ENCODE measurements at regions not wholly inside any gene's neighbourhood (a gene's known extent, or its start where the extent isn't known, plus 50 kb on each side); places are given as distances from the start of the nearest gene placed in this dataset.
A peak's percentile ranks its signal among the peaks of the same experiment; 100 is the strongest.

GRCh38 chr7:114755856-114756255 is 166.0 kb upstream of the MDFIC start:
- DNase-seq, result no peak

DNA sequence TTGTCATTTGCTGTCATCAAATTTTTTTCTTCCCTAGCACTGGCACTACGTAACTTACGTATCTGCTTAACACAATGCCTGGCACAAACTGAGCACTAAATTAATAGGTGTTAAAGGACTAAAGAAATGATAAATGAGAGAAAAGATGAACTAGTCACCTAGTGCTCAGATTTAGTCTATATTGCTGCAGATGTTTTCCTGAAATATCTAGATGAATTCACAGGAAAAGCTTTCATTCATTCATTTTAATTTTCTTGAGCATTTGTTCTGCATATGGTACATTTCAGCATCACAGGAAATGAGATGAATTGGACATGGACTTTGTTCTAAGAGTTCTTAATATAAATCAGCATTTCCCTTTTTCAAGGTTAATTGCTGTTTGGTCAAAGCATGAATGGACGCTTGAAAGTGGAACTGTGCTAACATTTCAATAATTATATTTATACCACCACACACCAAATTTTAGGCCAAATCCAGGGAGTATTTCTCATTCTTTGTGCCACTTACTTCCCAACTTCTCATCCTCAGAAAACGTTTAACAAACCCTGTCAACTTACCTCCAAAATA is 163.2 kb upstream of the MDFIC start:
- DNase-seq, result no peak

GRCh38 chr7:114759347-114760062 is 162.4 kb upstream of the MDFIC start:
- DNase-seq, result peak; percentile 20

DNA sequence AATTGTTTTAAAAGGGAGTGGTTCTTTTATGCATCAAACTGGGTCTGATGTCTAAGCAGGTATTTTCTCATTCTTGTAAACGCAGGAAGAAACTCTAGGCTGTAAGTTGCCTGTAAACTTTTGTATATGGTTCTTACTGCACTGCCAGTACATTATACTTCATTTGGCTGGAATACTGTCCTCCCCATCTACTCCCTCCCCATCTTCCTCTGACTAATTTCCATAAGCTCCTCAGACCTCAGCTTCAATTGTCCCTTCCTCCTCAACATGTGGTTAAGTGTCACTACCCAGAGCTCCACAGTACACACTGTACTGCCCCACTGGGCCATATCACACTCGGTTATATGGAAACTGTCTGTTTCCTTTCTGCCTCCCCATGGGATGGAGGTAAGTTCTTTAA is 161.4 kb upstream of the MDFIC start:
- no peak for DNase-seq

DNA sequence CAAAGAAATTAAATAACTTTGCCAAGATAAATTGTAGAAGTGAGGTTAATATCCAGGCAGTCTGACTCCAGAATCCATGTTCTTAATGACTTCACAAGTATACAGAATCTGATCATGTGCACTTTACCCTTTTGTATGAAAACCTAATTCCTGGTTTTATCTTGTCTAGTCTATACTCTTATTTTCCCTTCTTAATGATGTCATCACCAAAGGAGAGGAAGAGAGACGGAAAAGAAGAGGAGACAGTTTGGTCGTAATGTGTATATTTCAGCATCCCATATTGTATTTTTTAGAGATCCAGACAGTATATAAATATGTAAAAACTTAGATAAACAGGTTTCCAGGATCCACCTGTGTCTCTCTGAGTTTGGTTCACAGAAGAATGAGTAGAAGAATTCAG is 159.9 kb upstream of the MDFIC start:
- no peak for DNase-seq

DNA sequence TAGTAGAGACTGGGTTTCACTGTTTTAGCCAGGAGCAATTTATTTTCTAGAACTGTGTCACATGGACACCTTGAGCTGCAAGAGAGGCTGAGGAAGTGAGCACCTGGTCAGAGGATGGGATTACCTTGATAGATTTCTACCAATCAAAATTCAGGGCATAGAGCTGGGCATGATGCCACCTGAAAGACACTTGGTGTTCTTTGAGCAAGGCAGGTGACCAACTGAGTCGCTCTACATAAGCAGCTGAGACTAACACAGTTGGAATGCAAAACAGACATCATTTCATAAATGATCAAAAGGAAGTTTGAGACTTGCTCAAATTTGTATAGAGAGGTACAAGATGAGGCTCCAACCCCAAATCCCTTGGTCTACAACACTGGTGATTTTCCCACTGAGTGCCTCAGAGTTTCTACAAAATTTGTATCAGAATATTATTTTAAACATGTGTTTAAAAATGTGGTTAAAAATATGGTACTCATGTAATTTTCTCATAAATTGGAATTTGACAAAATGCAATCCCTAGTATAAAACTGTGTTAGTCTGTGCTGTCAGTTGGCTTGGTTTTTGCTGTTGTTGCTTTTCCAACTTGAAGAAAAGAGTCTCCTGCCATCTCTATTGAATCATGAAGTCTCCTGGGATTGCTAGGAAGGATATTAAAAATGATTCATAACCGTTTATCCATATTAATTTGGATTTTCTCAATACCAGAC is 156.4 kb upstream of the MDFIC start:
- DNase-seq, result no peak

- no peak for DNase-seq
These were observed 155.9 kb upstream of the MDFIC start for GRCh38 chr7:114766041-114766356.

DNA sequence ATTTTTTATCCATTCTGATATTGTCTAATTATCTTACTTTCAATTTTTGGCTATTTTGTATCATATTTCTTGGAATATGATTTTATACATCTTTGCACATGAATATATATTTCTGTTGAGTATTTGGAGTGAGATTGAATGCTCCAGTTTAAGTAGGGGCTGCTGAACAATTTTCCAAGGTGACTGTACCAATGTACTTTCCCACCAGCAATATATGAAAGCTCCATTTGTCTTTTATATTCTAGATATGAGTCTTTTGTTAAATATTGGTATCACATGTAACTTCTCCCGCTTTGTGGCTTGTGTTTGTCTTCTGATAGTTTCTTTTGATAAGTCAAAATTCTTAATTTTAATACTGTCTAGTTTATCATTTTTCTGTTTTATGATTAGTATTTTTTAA is 144.6 kb upstream of the MDFIC start:
- DNase-seq, result no peak

GRCh38 chr7:114783508-114783907 is 138.4 kb upstream of the MDFIC start:
- no peak for DNase-seq

DNA sequence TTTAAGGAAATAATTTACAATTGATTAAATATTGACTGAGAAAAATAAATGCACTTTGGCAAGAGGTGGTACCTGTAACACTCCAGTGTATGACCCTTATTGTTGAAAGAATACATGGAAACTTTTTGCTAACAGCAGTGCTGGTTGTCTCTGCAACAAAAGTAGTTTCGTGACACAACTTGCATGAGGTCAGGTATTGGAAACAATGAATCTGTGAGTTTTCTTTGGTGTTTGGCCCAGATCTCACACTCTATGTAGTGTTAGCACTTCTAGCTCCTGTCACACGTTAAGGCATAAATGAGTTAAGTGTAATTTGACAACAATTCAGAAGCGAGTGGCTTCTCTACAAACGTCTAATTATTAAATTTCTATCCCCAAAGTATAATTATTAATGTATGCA is 137.7 kb upstream of the MDFIC start:
- no peak for DNase-seq

GRCh38 chr7:114784746-114785145 is 137.1 kb upstream of the MDFIC start:
- no peak for DNase-seq

GRCh38 chr7:114785496-114785895 is 136.4 kb upstream of the MDFIC start:
- no peak for DNase-seq

- no peak for DNase-seq
These were observed 135.4 kb upstream of the MDFIC start for GRCh38 chr7:114786455-114786854.

GRCh38 chr7:114787556-114787955 is 134.3 kb upstream of the MDFIC start:
- DNase-seq, result no peak

- no peak for DNase-seq
These were observed 133.2 kb upstream of the MDFIC start for GRCh38 chr7:114788706-114789105.

GRCh38 chr7:114789161-114789560 is 132.7 kb upstream of the MDFIC start:
- DNase-seq, result no peak

GRCh38 chr7:114789871-114790311 is 132.0 kb upstream of the MDFIC start:
- no peak for DNase-seq

DNA sequence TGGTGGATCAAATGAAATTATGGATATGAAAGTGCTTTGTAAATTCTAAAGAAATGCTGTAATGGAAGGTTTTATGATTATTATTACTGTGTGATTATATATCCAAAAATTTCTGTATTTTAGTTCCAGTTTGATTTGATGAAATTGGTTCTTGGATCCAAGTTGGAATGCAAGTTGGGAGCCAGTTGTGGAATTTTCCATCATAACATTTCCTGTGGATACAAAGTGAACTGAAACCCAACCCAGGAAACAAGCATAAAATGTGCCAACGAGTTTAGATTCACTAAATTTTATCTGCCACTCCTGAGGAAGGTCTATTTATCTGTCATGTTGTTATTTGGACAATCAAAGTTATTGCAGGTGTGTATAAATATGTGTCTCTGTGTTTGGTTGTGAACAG is 131.4 kb upstream of the MDFIC start:
- no peak for DNase-seq

DNA sequence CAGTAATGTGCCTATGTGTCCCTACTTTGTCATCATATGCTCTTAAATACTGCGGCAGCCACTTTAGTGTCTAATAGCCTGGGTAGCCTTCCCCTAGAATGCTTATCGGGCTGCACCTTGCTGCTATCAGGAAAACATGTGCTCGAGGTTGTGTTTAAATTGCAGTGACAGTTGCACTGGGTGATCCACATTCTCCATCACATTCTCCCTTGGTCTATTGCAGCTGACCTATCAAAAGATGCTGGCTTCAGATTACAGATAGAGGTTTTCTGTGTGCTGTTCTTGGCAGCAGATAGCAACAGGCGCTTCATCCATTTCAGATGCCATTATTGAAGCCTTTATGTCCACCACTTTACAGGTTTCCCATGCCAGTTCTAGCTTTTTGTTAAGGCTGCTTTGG is 130.1 kb upstream of the MDFIC start:
- no peak for DNase-seq

DNA sequence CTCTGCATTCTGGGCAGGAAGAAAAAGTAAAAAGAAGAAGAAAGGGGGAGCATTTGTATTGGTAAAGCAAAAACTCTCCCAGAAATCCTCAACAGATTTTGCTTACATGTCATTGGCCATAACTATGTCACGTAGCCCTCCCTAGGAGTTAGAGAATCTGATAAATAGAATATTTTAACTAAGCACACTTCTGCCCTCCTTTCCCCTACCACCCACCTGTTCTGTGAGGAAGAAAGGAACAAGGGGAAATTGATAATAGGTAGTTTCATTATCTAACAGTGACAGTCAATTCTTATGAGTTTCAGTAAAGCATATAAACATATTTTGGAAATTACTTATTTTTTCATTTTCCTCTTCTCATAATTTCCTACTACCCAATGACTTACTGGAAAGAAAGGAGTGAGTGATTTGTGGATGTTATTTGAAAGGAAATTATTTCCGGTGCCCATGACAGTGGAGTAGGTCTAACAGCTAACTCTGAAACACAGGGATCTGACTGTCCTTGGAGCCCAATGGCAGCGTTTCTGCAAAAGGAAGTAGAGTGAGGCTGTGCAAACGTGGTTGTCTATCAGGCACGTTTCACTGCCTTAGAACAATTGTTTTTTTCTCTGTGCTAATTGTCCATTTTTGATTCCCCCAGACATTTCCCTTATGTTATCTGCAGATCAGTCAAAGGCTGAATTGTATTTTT is 128.6 kb upstream of the MDFIC start:
- DNase-seq, result no peak

- no peak for DNase-seq
These were observed 126.4 kb upstream of the MDFIC start for GRCh38 chr7:114795475-114795874.

- no peak for DNase-seq
These were observed 122.3 kb upstream of the MDFIC start for GRCh38 chr7:114799628-114800028.

DNA sequence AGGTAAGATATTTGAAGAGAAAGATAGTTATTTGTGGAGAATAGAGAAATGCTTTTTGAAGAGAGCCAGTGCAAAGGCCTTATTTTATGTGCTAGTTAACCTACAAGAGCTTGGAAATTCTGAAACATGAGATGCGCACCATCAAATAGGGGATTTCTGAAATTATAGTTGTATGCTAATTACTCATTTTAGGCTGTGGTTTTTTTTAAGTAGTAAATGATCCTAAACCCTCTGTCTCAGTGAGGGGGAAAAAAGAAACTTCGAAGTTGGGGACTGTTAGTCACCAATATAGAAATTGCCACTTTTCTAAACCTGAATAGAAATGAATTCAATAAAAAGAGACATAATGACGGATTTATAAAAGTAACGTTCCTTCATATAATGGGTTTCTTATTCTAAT is 119.3 kb upstream of the MDFIC start:
- DNase-seq, result no peak

DNA sequence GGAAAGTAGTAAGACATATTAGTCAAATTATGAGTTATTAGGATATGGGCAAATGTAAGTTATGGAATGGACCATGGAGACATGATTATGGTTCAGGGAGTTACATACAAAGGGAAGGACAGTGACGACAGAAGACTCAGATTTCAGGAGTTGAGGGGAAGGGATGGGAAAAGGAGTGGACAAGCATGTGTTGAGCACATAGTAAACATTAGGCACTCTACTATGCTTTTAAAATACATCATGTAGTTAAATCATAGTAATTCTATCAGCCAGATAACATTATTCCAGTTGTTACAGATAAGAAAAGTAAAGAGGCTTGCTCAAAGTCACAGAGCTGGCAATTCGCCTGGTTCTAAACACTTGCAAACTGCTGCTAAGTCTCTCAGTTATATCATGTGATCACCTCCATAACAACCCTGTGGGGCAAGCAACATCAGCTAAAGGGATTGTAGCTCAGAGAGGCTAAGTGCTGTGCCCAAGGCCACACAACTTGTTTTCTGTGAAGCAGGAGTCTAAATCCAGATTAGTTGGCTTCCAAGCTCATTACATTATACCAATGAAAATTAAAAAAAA is 115.2 kb upstream of the MDFIC start:
- no peak for DNase-seq

Data from DMS79 (cell line).